B cell (primary cell): ENCODE measurements at regions not wholly inside any gene's neighbourhood (a gene's known extent, or its start where the extent isn't known, plus 50 kb on each side); places are given as distances from the start of the nearest gene placed in this dataset.

ENCODE experiments used
- ATAC-seq: fragments of 200-7000 bp; cut with Tn5 transposase; one replicate; pipeline ENCODE4 v1.10.0; 2021; ENCODE audit warnings: low read depth, mild to moderate bottlenecking, moderate number of reproducible peaks, moderate library complexity
- CTCF ChIA-PET: fragments of 350-600 bp; sonication (Branson Sonifier 250); formaldehyde crosslinking; loops from one replicate; lab custom pipeline; 2021; ENCODE audit warnings: antibody characterized with exemption, inconsistent platforms; lab: Charles Lee
- POLR2A ChIA-PET: fragments of 350-600 bp; sonication (Branson Sonifier 250); formaldehyde crosslinking; loops from one replicate; lab custom pipeline; 2021; ENCODE audit warnings: antibody characterized with exemption; lab: Charles Lee
- DNase-seq: peaks from one replicate; pipeline ENCODE4 v3.0.0; 2013
- H2AFZ ChIP-seq: 2 replicates; pipeline ENCODE4 v1.6.1; 2012; ENCODE audit warnings: mild to moderate bottlenecking, low read depth, low read length; ENCODE audit not compliant: insufficient read depth, poor library complexity, severe bottlenecking
- H3K27ac ChIP-seq, 2 donors: 1 replicate in 1 of 2; 2 replicates in 1 of 2; pipeline ENCODE4 v1.5.1; 2012 to 2013; ENCODE audit warnings: low read length in 2 of 2, mild to moderate bottlenecking in 2 of 2, moderate library complexity in 1 of 2
- H3K27me3 ChIP-seq, 4 experiments: fragments of 200-600 bp in 1 of 4; sonication (generic) in 1 of 4; replicated peaks in 1 of 4; 1 replicate in 2 of 4; 2 replicates in 2 of 4; pipeline versions ENCODE4 v1.6.1 to v1.7.0; 2013 to 2016; ENCODE audit warnings: low read length in 3 of 4, mild to moderate bottlenecking in 2 of 4, mixed read lengths in 1 of 4, moderate library complexity in 1 of 4; ENCODE audit not compliant: insufficient read depth in 4 of 4, control insufficient read depth in 3 of 4; ENCODE audit errors: control extremely low read depth in 1 of 4
- H3K36me3 ChIP-seq, 2 experiments: replicated peaks in 1 of 2; 1 replicate in 1 of 2; 2 replicates in 1 of 2; pipeline versions ENCODE4 v1.6.1 to v1.7.1; 2013; ENCODE audit warnings: low read length in 1 of 2; ENCODE audit not compliant: insufficient read depth in 2 of 2, control insufficient read depth in 1 of 2; ENCODE audit errors: control extremely low read depth in 1 of 2, extremely low read depth in 1 of 2
- H3K4me1 ChIP-seq, 2 donors: fragments of 200-600 bp in 1 of 2; sonication (generic) in 1 of 2; 1 replicate in 1 of 2; 2 replicates in 1 of 2; pipeline versions ENCODE4 v1.5.1 to v1.6.1; 2013 to 2017; ENCODE audit warnings: low read length in 2 of 2; ENCODE audit not compliant: control insufficient read depth in 2 of 2, insufficient read depth in 2 of 2
- H3K4me2 ChIP-seq: replicated peaks from 2 replicates; pipeline ENCODE3; 2012; ENCODE audit warnings: mild to moderate bottlenecking, low read depth, low read length; ENCODE audit not compliant: poor library complexity, severe bottlenecking
- H3K4me3 ChIP-seq, 5 experiments: fragments of 200-600 bp in 1 of 5; sonication (generic) in 1 of 5; 1 replicate in 3 of 5; 2 replicates in 2 of 5; pipeline versions ENCODE4 v1.5.1 to v1.7.0; 2011 to 2016; ENCODE audit warnings: low read length in 4 of 5, mild to moderate bottlenecking in 4 of 5, low read depth in 2 of 5, control low read depth in 1 of 5, moderate library complexity in 1 of 5; ENCODE audit not compliant: insufficient read depth in 1 of 5; ENCODE audit errors: control extremely low read depth in 1 of 5, extremely low read depth in 1 of 5
- H3K79me2 ChIP-seq: fragments of 200-600 bp; sonication (generic); one replicate; pipeline ENCODE4 v1.6.0; 2016; ENCODE audit warnings: low read length; ENCODE audit not compliant: control insufficient read depth, insufficient read depth
- H3K9ac ChIP-seq: fragments of 200-600 bp; sonication (generic); 2 replicates; pipeline ENCODE4 v1.6.1; 2017; ENCODE audit warnings: mild to moderate bottlenecking, low read length, moderate library complexity
- H3K9me3 ChIP-seq, 3 donors: one replicate each; pipeline versions ENCODE4 v1.6.1 to v1.7.1; 2013; ENCODE audit warnings: low read length in 2 of 3; ENCODE audit not compliant: control insufficient read depth in 2 of 3, insufficient read depth in 1 of 3; ENCODE audit errors: control extremely low read depth in 1 of 3
- H4K20me1 ChIP-seq: 2 replicates; pipeline ENCODE4 v1.6.0; 2012; ENCODE audit warnings: mild to moderate bottlenecking, low read length; ENCODE audit not compliant: insufficient read depth, control insufficient read depth, poor library complexity, severe bottlenecking
- H3K27ac Mint-ChIP-seq: one replicate; pipeline ENCODE4 v1.8.0; 2021; ENCODE audit warnings: mixed read lengths
- H3K27me3 Mint-ChIP-seq: one replicate; pipeline ENCODE4 v1.8.0; 2021; ENCODE audit warnings: mixed read lengths
- H3K4me1 Mint-ChIP-seq: one replicate; pipeline ENCODE4 v1.8.0; 2021; ENCODE audit warnings: mixed read lengths
- H3K4me3 Mint-ChIP-seq: one replicate; pipeline ENCODE4 v1.8.0; 2021; ENCODE audit warnings: mixed read lengths
- H3K9me3 Mint-ChIP-seq: one replicate; pipeline ENCODE4 v1.8.0; 2022; ENCODE audit warnings: mixed read lengths; ENCODE audit not compliant: insufficient read depth
- CTCF ChIP-seq: fragments of 200-600 bp; IDR thresholded peaks from one replicate; pipeline ENCODE4 v1.8.0; 2022; ENCODE audit warnings: antibody characterized with exemption, mild to moderate bottlenecking
- EZH2 ChIP-seq: IDR thresholded peaks from 2 replicates; pipeline ENCODE4 v1.6.1; 2012; ENCODE audit warnings: borderline replicate concordance, low read depth, mild to moderate bottlenecking, moderate library complexity, low read length; ENCODE audit not compliant: insufficient read depth, poor library complexity, severe bottlenecking
- WGBS: methylation state at CpG from one replicate; pipeline ENCODE4 v1.1.5; 2013; ENCODE audit warnings: missing lambda C conversion rate; ENCODE audit not compliant: insufficient coverage; 5-methylcytosine and 5-hydroxymethylcytosine counted together
- intact Hi-C: fragments of 100-400 bp; cut with micrococcal nuclease; formaldehyde crosslinking; loops from one replicate; pipeline ENCODE4 v1.10.0; 2022

DNA sequence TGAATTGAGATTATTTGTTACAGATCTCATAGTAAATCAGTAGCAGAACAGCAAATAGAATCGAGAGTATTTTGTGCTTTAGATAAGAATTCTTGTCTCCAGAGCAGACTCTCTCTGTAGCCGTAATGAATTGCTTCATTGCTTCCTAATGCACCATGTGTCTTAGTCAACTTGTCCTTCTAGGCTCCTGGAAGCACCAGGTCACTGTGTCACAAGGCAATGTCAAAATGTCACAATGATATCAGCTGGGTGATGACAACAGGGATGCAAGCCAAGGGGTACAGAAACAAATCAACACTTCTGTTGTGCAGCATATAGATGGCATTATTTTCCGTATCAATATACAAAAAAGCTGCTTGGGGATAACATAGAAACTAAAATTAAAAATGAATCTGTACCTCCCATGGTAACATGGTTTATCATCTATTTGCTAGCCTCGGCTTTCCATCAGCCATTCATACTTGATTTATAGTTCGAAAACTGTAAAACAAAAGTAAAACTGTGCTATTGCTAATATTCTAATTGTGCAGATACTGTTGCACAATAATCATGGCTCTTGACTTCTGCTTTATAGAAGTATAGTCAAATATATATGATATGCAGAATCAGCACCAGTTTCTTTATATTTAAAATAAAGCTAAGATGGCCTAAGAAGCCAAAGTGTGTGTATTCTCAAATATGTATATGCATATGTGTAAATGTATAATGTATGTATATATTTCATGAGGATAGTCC, 435.9 kb upstream of the TLE4 start:
- Histone ChIP-seq H3K9me3 (no peaks in the 10 kb centered on the region), H3K36me3 (no peaks in the 10 kb centered on the region), H3K79me2 (no peaks in the 10 kb centered on the region), H3K9ac (no peak overlapping the region), H4K20me1 (no peaks in the 10 kb centered on the region), H3K4me3 (no peak overlapping the region), H3K4me1 (no peaks in the 10 kb centered on the region), H3K27ac (no peak overlapping the region), H3K27me3 (no peaks in the 10 kb centered on the region), H3K4me2 (no peak overlapping the region), H2AFZ (no peak overlapping the region)
- Mint-ChIP-seq H3K4me1 (no peaks in the 10 kb centered on the region), H3K27ac (no peak overlapping the region), H3K4me3 (no peak overlapping the region), H3K9me3 (no peaks in the 10 kb centered on the region), H3K27me3 (no peaks in the 10 kb centered on the region)
- TF ChIP-seq EZH2 (no peak), CTCF (no peak)
- 100% methylated on average over 2 of the region's 5 CpGs for WGBS
- DNase-seq (no peak), ATAC-seq (no peak)
- ChIA-PET CTCF (no interaction called here), POLR2A (no interaction called here)
- intact Hi-C loops, result no loop called here

DNA sequence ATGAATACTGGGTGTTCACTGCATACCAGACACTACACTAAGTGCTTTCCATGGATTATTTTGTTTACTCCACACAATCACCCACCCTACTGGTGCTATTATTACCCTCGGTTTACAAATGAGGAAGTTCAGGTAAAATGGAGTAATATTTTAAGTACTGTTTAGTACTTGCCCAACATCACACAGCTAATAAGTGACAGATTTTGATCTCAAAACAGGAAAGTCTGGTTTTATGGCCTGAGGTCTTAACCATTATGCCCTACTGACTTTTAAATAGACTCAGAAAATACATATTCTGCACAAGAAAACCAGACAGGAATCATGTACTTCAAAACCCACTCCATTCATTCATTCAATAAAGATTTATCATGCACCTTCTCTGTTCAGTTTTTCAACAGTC, 431.0 kb upstream of the TLE4 start:
- Histone ChIP-seq H4K20me1 (no peaks in the 10 kb centered on the region), H3K36me3 (no peaks in the 10 kb centered on the region), H2AFZ (no peak overlapping the region), H3K79me2 (no peaks in the 10 kb centered on the region), H3K4me2 (no peak overlapping the region), H3K9ac (no peak overlapping the region), H3K4me3 (no peak overlapping the region), H3K27ac (no peak overlapping the region), H3K9me3 (no peaks in the 10 kb centered on the region), H3K27me3 (no peaks in the 10 kb centered on the region), H3K4me1 (no peaks in the 10 kb centered on the region)
- CTCF ChIA-PET, result interaction anchor here (1.3 kb wide), 1 partner anchor 11 kb away, joined by 3 read pairs; no protein-coding TSS in a partner anchor
- Mint-ChIP-seq H3K9me3 (no peaks in the 10 kb centered on the region), H3K4me3 (no peak overlapping the region), H3K27ac (no peak overlapping the region), H3K4me1 (no peaks in the 10 kb centered on the region), H3K27me3 (no peaks in the 10 kb centered on the region)
- WGBS, result no CpG with 5 or more reads among the region's 1 CpG
- no peak for TF ChIP-seq CTCF
- no peak for TF ChIP-seq EZH2
- intact Hi-C loops, result no loop called here
- ATAC-seq, result no peak
- POLR2A ChIA-PET, result no interaction called here
- no peak for DNase-seq
